Uterus (tissue), 3 donors: ENCODE measurements at regions not wholly inside any gene's neighbourhood (a gene's known extent, or its start where the extent isn't known, plus 50 kb on each side); places are given as distances from the start of the nearest gene placed in this dataset.
"Not testable (repeated sequence)": the region's sequence is repeated elsewhere in the genome, so short reads cannot be mapped to it uniquely, and the experiment has no call there.

ENCODE experiments used
- DNase-seq, 2 donors: peaks; one replicate each; pipeline ENCODE4 v3.0.0-alpha.2; 2019 to 2020
- H3K27ac ChIP-seq, 2 donors: fragments of 200-600 bp; sonication (generic); 1 replicate in 1 of 2; 2 replicates in 1 of 2; pipeline ENCODE4 v1.5.1; 2016 to 2018
- H3K27me3 ChIP-seq, 2 donors: fragments of 200-600 bp; sonication (generic); one replicate each; pipeline ENCODE4 v1.5.1; 2018 to 2019; ENCODE audit warnings: control low read depth in 1 of 2
- H3K36me3 ChIP-seq, 2 donors: fragments of 200-600 bp; sonication (generic); one replicate each; pipeline ENCODE4 v1.5.1; 2019; ENCODE audit warnings: control low read depth in 1 of 2
- H3K4me1 ChIP-seq, 2 donors: fragments of 200-600 bp; sonication (generic); one replicate each; pipeline ENCODE4 v1.5.1; 2018 to 2019; ENCODE audit warnings: control low read depth in 1 of 2
- H3K4me3 ChIP-seq, 2 donors: fragments of 200-600 bp; sonication (generic); 1 replicate in 1 of 2; 2 replicates in 1 of 2; pipeline ENCODE4 v1.5.1; 2018 to 2019; ENCODE audit warnings: mild to moderate bottlenecking in 1 of 2
- H3K9me3 ChIP-seq, 2 donors: fragments of 200-600 bp; sonication (generic); one replicate each; pipeline ENCODE4 v1.5.1; 2019; ENCODE audit warnings: control low read depth in 1 of 2
- CTCF ChIP-seq, 4 experiments: fragments of 200-600 bp in 2 of 4; fragments of 450-650 bp in 2 of 4; sonication (generic) in 2 of 4; IDR thresholded peaks; one replicate each; pipeline ENCODE4 v1.5.1; 2016 to 2019; ENCODE audit warnings: antibody characterized with exemption in 4 of 4, mild to moderate bottlenecking in 2 of 4, moderate library complexity in 1 of 4
- POLR2A ChIP-seq, 2 donors: fragments of 450-650 bp; IDR thresholded peaks; one replicate each; pipeline ENCODE4 v1.6.1; 2016; ENCODE audit warnings: antibody characterized with exemption in 2 of 2, mild to moderate bottlenecking in 1 of 2, moderate library complexity in 1 of 2
- intact Hi-C: fragments of 100-400 bp; cut with DNase I; formaldehyde crosslinking; loops from one replicate; pipeline ENCODE4 v1.15.1; 2023; ENCODE audit warnings: low total_unique reads
- donor health status: DM: yes; HTN: yes; CAD: no.

- H3K36me3 ChIP-seq = no peaks in the 10 kb centered on the region
- no peak overlapping the region for H3K27ac ChIP-seq
- H3K4me1 ChIP-seq = no peaks in the 10 kb centered on the region
- TF ChIP-seq CTCF (IDR thresholded peaks at IDR 0.05) (no peak), POLR2A (IDR thresholded peaks at IDR 0.05) (no peak)
- no peaks in the 10 kb centered on the region for H3K27me3 ChIP-seq
- no peaks in the 10 kb centered on the region for H3K9me3 ChIP-seq
- intact Hi-C loops = no loop called here
- H3K4me3 ChIP-seq = no peak overlapping the region
- DNase-seq = no peak
Measured at GRCh38 chr5:145403992-145404391, 431.1 kb downstream of the PRELID2 start.

GRCh38 chr5:145396888-145397287 is 438.3 kb downstream of the PRELID2 start:
- Histone ChIP-seq H3K4me3 (no peak overlapping the region), H3K9me3 (no peaks in the 10 kb centered on the region), H3K27me3 (no peaks in the 10 kb centered on the region), H3K36me3 (no peaks in the 10 kb centered on the region), H3K27ac (no peak overlapping the region), H3K4me1 (no peaks in the 10 kb centered on the region)
- TF ChIP-seq POLR2A (IDR thresholded peaks at IDR 0.05) = no peak
- no peak for TF ChIP-seq CTCF (IDR thresholded peaks at IDR 0.05)
- DNase-seq = no peak
- intact Hi-C loops = no loop called here

GRCh38 chr5:145395151-145395550 is 440.0 kb downstream of the PRELID2 start:
- H3K9me3 ChIP-seq, DNase-seq, intact Hi-C loops, H3K27me3 ChIP-seq, H3K4me1 ChIP-seq, H3K27ac ChIP-seq, H3K4me3 ChIP-seq, H3K36me3 ChIP-seq: not testable (repeated sequence)

- no peaks in the 10 kb centered on the region for H3K9me3 ChIP-seq
- no peaks in the 10 kb centered on the region for H3K4me1 ChIP-seq
- H3K36me3 ChIP-seq = no peaks in the 10 kb centered on the region
- H3K4me3 ChIP-seq = no peak overlapping the region
- intact Hi-C loops = no loop called here
- no peak overlapping the region for H3K27ac ChIP-seq
- TF ChIP-seq CTCF (IDR thresholded peaks at IDR 0.05) = no peak
- no peak for TF ChIP-seq POLR2A (IDR thresholded peaks at IDR 0.05)
- no peak for DNase-seq
- no peaks in the 10 kb centered on the region for H3K27me3 ChIP-seq
Measured at GRCh38 chr5:145393426-145393825, 441.7 kb downstream of the PRELID2 start.

- no peak for DNase-seq
- intact Hi-C loops = no loop called here
- no peak overlapping the region for H3K4me3 ChIP-seq
- H3K4me1 ChIP-seq = no peaks in the 10 kb centered on the region
- no peaks in the 10 kb centered on the region for H3K27me3 ChIP-seq
- no peaks in the 10 kb centered on the region for H3K9me3 ChIP-seq
- TF ChIP-seq CTCF (IDR thresholded peaks at IDR 0.05) = no peak
- TF ChIP-seq POLR2A (IDR thresholded peaks at IDR 0.05) = no peak
- H3K36me3 ChIP-seq = no peaks in the 10 kb centered on the region
- H3K27ac ChIP-seq = no peak overlapping the region
Measured at GRCh38 chr5:145389047-145389446, 446.1 kb downstream of the PRELID2 start.

- intact Hi-C loops = no loop called here
- Histone ChIP-seq H3K9me3 (no peaks in the 10 kb centered on the region), H3K36me3 (no peaks in the 10 kb centered on the region), H3K27ac (no peak overlapping the region), H3K4me1 (no peaks in the 10 kb centered on the region), H3K4me3 (no peak overlapping the region), H3K27me3 (no peaks in the 10 kb centered on the region)
- TF ChIP-seq CTCF (IDR thresholded peaks at IDR 0.05) = no peak
- TF ChIP-seq POLR2A (IDR thresholded peaks at IDR 0.05) = no peak
- DNase-seq = no peak
Measured at GRCh38 chr5:145385276-145385675, 449.9 kb downstream of the PRELID2 start.
